Trophoblast cell (in vitro differentiated cells and primary cell): ENCODE measurements at regions not wholly inside any gene's neighbourhood (a gene's known extent, or its start where the extent isn't known, plus 50 kb on each side); places are given as distances from the start of the nearest gene placed in this dataset.

Source experiments
- DNase-seq, 2 donors: peaks; one replicate each; pipeline ENCODE4 v3.0.0-alpha.2; 2016
- H2AFZ ChIP-seq: 2 replicates; pipeline ENCODE4 v1.6.1; 2013; ENCODE audit warnings: low read length, moderate library complexity, mild to moderate bottlenecking; ENCODE audit not compliant: insufficient read depth, poor library complexity
- H2AK5ac ChIP-seq: 2 replicates; pipeline ENCODE4 v1.6.1; 2013; ENCODE audit warnings: mild to moderate bottlenecking, low read length
- H2BK120ac ChIP-seq: 2 replicates; pipeline ENCODE4 v1.6.1; 2013; ENCODE audit warnings: low read length, mild to moderate bottlenecking, moderate library complexity; ENCODE audit not compliant: insufficient read depth, poor library complexity
- H2BK12ac ChIP-seq: 2 replicates; pipeline ENCODE4 v1.6.1; 2013; ENCODE audit warnings: mild to moderate bottlenecking, low read length, moderate library complexity
- H2BK5ac ChIP-seq: 2 replicates; pipeline ENCODE4 v1.6.1; 2013; ENCODE audit warnings: low read length, low read depth, moderate library complexity, mild to moderate bottlenecking; ENCODE audit not compliant: poor library complexity
- H3K14ac ChIP-seq: 2 replicates; pipeline ENCODE4 v1.6.1; 2013; ENCODE audit warnings: mild to moderate bottlenecking, low read length
- H3K18ac ChIP-seq: 2 replicates; pipeline ENCODE4 v1.6.1; 2013; ENCODE audit warnings: mild to moderate bottlenecking, low read length
- H3K23ac ChIP-seq: 2 replicates; pipeline ENCODE4 v1.6.1; 2013; ENCODE audit warnings: low read length
- H3K27ac ChIP-seq: 2 replicates; pipeline ENCODE4 v1.5.1; 2013; ENCODE audit warnings: low read depth, mild to moderate bottlenecking, inconsistent platforms, low read length, moderate library complexity
- H3K27me3 ChIP-seq: 2 replicates; pipeline ENCODE4 v1.6.1; 2013; ENCODE audit warnings: inconsistent platforms, mild to moderate bottlenecking, low read length, moderate library complexity; ENCODE audit not compliant: insufficient read depth
- H3K36me3 ChIP-seq, 2 experiments: 1 replicate in 1 of 2; 2 replicates in 1 of 2; pipeline ENCODE4 v1.6.1; 2013; ENCODE audit warnings: low read length in 2 of 2, mild to moderate bottlenecking in 2 of 2, moderate library complexity in 1 of 2; ENCODE audit not compliant: insufficient read depth in 2 of 2, control insufficient read depth in 1 of 2
- H3K4ac ChIP-seq: 2 replicates; pipeline ENCODE4 v1.6.1; 2013; ENCODE audit warnings: low read depth, mild to moderate bottlenecking, low read length, moderate library complexity
- H3K4me1 ChIP-seq, 2 experiments: 1 replicate in 1 of 2; 2 replicates in 1 of 2; pipeline ENCODE4 v1.6.1; 2013; ENCODE audit warnings: low read length in 2 of 2, mild to moderate bottlenecking in 2 of 2, moderate library complexity in 1 of 2; ENCODE audit not compliant: insufficient read depth in 2 of 2, control insufficient read depth in 1 of 2
- H3K4me2 ChIP-seq: 2 replicates; pipeline ENCODE4 v1.6.1; 2013; ENCODE audit warnings: inconsistent platforms, mild to moderate bottlenecking, low read length, moderate library complexity
- H3K4me3 ChIP-seq: 2 replicates; pipeline ENCODE4 v1.5.1; 2013; ENCODE audit warnings: mild to moderate bottlenecking, low read depth, low read length, inconsistent platforms
- H3K79me1 ChIP-seq: one replicate; pipeline ENCODE4 v1.6.1; 2013; ENCODE audit warnings: low read length
- H3K79me2 ChIP-seq: 2 replicates; pipeline ENCODE4 v1.6.1; 2013; ENCODE audit warnings: low read length, mild to moderate bottlenecking; ENCODE audit not compliant: control insufficient read depth, insufficient read depth, poor library complexity
- H3K9ac ChIP-seq: 2 replicates; pipeline ENCODE4 v1.6.1; 2013; ENCODE audit warnings: mild to moderate bottlenecking, low read length
- H3K9me3 ChIP-seq: 2 replicates; pipeline ENCODE4 v1.6.1; 2013; ENCODE audit warnings: low read depth, mild to moderate bottlenecking, control low read depth, inconsistent platforms, low read length; ENCODE audit not compliant: insufficient read depth
- H4K12ac ChIP-seq: 2 replicates; pipeline ENCODE4 v1.6.1; 2013; ENCODE audit warnings: low read depth, mild to moderate bottlenecking, low read length, moderate library complexity
- H4K8ac ChIP-seq: 2 replicates; pipeline ENCODE4 v1.6.1; 2013; ENCODE audit warnings: low read depth, mild to moderate bottlenecking, low read length, moderate library complexity
- H4K91ac ChIP-seq: one replicate; pipeline ENCODE4 v1.6.1; 2013; ENCODE audit warnings: low read depth, mild to moderate bottlenecking, low read length, moderate library complexity
- WGBS: extraction: QIAGEN DNeasy Blood & Tissue Kit; methylation state at CpG from one replicate; pipeline ENCODE4 v1.1.7; 2013; ENCODE audit warnings: missing lambda C conversion rate; ENCODE audit not compliant: insufficient read length, insufficient coverage; ENCODE audit errors: extremely low coverage; 5-methylcytosine and 5-hydroxymethylcytosine counted together

- no CpG with 5 or more reads among the region's 2 CpGs for WGBS
- no peaks in the 10 kb centered on the region for H3K36me3 ChIP-seq
Measured at GRCh38 chr3:168533600-168533999, 437.9 kb upstream of the GOLIM4 start.

GRCh38 chr3:168532135-168532534 lies 436.4 kb upstream of the GOLIM4 start:
- no peak overlapping the region for H3K4me3 ChIP-seq
- no peaks in the 10 kb centered on the region for H3K9me3 ChIP-seq
- H4K91ac ChIP-seq = no peak overlapping the region
- no peak overlapping the region for H3K27ac ChIP-seq
- WGBS = no CpG with 5 or more reads among the region's 1 CpG
- no peak for DNase-seq
- H3K18ac ChIP-seq = no peak overlapping the region
- no peak overlapping the region for H2BK120ac ChIP-seq
- no peak overlapping the region for H4K8ac ChIP-seq
- H2BK5ac ChIP-seq = no peak overlapping the region
- no peak overlapping the region for H2AK5ac ChIP-seq
- no peaks in the 10 kb centered on the region for H3K27me3 ChIP-seq
- no peak overlapping the region for H3K23ac ChIP-seq
- H3K4me1 ChIP-seq = no peaks in the 10 kb centered on the region
- H3K4ac ChIP-seq = no peak overlapping the region
- H3K9ac ChIP-seq = no peak overlapping the region
- no peaks in the 10 kb centered on the region for H3K79me2 ChIP-seq
- no peaks in the 10 kb centered on the region for H3K79me1 ChIP-seq
- H4K12ac ChIP-seq = no peak overlapping the region
- no peak overlapping the region for H3K4me2 ChIP-seq
- H3K14ac ChIP-seq = no peak overlapping the region
- no peak overlapping the region for H2BK12ac ChIP-seq
- no peak overlapping the region for H2AFZ ChIP-seq
- no peaks in the 10 kb centered on the region for H3K36me3 ChIP-seq

More at GRCh38 chr3:168533600-168533999, 437.9 kb upstream of the GOLIM4 start:
- Histone ChIP-seq H2BK120ac (no peak overlapping the region), H3K79me1 (no peaks in the 10 kb centered on the region), H4K12ac (no peak overlapping the region), H4K91ac (no peak overlapping the region), H3K4me2 (no peak overlapping the region), H3K4me1 (no peaks in the 10 kb centered on the region), H2AK5ac (no peak overlapping the region), H3K9me3 (no peaks in the 10 kb centered on the region), H3K27ac (no peak overlapping the region), H3K27me3 (no peaks in the 10 kb centered on the region), H3K23ac (no peak overlapping the region), H3K18ac (no peak overlapping the region), H2AFZ (no peak overlapping the region), H3K4me3 (no peak overlapping the region), H3K79me2 (no peaks in the 10 kb centered on the region), H4K8ac (no peak overlapping the region), H3K14ac (no peak overlapping the region), H2BK12ac (no peak overlapping the region), H3K9ac (no peak overlapping the region), H3K4ac (no peak overlapping the region), H2BK5ac (no peak overlapping the region)
- DNase-seq = no peak

GRCh38 chr3:168531116-168531515 lies 435.4 kb upstream of the GOLIM4 start:
- H3K36me3 ChIP-seq = no peaks in the 10 kb centered on the region
- H2AK5ac ChIP-seq = no peak overlapping the region
- H3K27me3 ChIP-seq = no peaks in the 10 kb centered on the region
- no peak overlapping the region for H3K4me3 ChIP-seq
- H2BK5ac ChIP-seq = no peak overlapping the region
- H4K91ac ChIP-seq = no peak overlapping the region
- H4K12ac ChIP-seq = no peak overlapping the region
- no peaks in the 10 kb centered on the region for H3K9me3 ChIP-seq
- H3K4me1 ChIP-seq = no peaks in the 10 kb centered on the region
- no peaks in the 10 kb centered on the region for H3K79me2 ChIP-seq
- no peak overlapping the region for H4K8ac ChIP-seq
- WGBS = no CpG with 5 or more reads among the region's 4 CpGs
- no peak overlapping the region for H2AFZ ChIP-seq
- H3K14ac ChIP-seq = no peak overlapping the region
- no peak overlapping the region for H3K18ac ChIP-seq
- no peak overlapping the region for H3K27ac ChIP-seq
- no peak overlapping the region for H3K9ac ChIP-seq
- no peak overlapping the region for H2BK12ac ChIP-seq
- H3K23ac ChIP-seq = no peak overlapping the region
- DNase-seq = no peak
- no peaks in the 10 kb centered on the region for H3K79me1 ChIP-seq
- no peak overlapping the region for H3K4ac ChIP-seq
- H3K4me2 ChIP-seq = no peak overlapping the region
- H2BK120ac ChIP-seq = no peak overlapping the region

GRCh38 chr3:168524129-168524528 lies 428.4 kb upstream of the GOLIM4 start:
- no CpG with 5 or more reads among the region's 1 CpG for WGBS
- H3K4me2 ChIP-seq = no peak overlapping the region
- H3K4me3 ChIP-seq = no peak overlapping the region
- H4K91ac ChIP-seq = no peak overlapping the region
- H4K12ac ChIP-seq = no peak overlapping the region
- no peak overlapping the region for H2BK120ac ChIP-seq
- no peak overlapping the region for H4K8ac ChIP-seq
- H3K27me3 ChIP-seq = no peaks in the 10 kb centered on the region
- H3K4me1 ChIP-seq = no peaks in the 10 kb centered on the region
- no peak overlapping the region for H3K27ac ChIP-seq
- H3K4ac ChIP-seq = no peak overlapping the region
- no peak overlapping the region for H3K14ac ChIP-seq
- H3K36me3 ChIP-seq = no peaks in the 10 kb centered on the region
- H3K9ac ChIP-seq = no peak overlapping the region
- no peaks in the 10 kb centered on the region for H3K79me2 ChIP-seq
- no peak overlapping the region for H3K23ac ChIP-seq
- H2AFZ ChIP-seq = no peak overlapping the region
- no peak overlapping the region for H3K18ac ChIP-seq
- H3K9me3 ChIP-seq = no peaks in the 10 kb centered on the region
- no peak for DNase-seq
- H2BK12ac ChIP-seq = no peak overlapping the region
- H2AK5ac ChIP-seq = no peak overlapping the region
- H3K79me1 ChIP-seq = no peaks in the 10 kb centered on the region
- no peak overlapping the region for H2BK5ac ChIP-seq
